GM18502 (cell line): ENCODE measurements at regions not wholly inside any gene's neighbourhood (a gene's known extent, or its start where the extent isn't known, plus 50 kb on each side); places are given as distances from the start of the nearest gene placed in this dataset.

Experiments used
- ATAC-seq: cut with Tn5 transposase; IDR thresholded peaks from one replicate; pipeline ENCODE4 v1.9.1; 2021; ENCODE audit warnings: mild to moderate bottlenecking; ENCODE audit not compliant: unreplicated experiment, poor library complexity

DNA sequence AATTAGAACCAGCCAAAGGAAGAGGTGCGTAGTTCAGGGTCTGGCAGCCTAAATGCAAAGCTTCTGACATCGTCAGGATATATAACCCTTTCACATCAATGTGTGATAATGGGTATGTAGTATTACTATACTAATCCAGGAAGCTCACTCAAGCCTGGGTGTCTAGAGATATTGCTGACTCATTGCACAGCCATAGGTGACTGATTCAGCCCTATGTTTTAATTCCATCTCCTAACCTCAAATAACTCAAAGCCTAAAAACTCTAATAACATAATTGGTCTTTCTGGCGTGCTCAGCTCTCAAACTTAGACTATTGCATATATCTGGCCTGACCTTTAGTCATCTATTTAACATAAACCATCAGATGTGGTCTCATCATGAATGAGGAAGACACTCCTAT is 658.4 kb downstream of the TBC1D32 start:
- no peak for ATAC-seq

DNA sequence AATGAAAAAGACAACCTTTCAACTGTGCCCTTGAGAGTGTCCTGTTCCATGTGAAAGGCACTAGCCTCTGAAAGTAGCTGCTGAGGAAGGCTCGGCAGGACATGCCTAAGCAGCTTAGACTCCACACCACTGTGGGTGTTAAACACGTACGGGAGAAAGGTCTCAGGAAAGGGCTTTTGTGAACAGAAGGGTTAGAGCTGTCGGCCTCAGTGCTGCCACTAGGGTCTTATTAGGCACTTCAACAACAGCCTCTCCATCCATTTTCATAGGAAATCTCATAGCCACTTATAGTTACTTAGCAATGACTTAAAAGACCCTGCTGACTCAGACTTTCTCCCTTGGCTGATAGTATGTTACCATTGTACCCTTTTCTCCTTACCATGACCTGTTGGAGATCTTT is 662.8 kb downstream of the TBC1D32 start:
- no peak for ATAC-seq

DNA sequence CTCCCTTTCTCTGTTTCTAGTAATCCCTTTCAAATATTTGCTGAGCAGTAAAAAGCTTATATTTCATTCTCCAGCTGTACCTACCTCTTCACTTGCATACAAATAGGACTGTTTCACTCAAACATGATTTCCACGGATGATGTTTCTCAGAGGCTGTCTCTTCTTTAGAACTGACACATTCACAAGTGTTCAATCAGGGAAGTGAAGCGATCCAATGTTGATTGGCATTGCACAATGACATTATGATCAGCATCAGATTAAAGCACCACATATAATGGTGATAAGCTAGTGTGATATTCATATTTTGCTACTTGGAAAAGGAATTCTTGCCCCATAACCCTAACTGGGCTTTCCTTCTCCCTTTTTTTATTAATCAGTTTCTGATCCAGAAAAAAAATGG is 681.8 kb downstream of the TBC1D32 start:
- no peak for ATAC-seq

DNA sequence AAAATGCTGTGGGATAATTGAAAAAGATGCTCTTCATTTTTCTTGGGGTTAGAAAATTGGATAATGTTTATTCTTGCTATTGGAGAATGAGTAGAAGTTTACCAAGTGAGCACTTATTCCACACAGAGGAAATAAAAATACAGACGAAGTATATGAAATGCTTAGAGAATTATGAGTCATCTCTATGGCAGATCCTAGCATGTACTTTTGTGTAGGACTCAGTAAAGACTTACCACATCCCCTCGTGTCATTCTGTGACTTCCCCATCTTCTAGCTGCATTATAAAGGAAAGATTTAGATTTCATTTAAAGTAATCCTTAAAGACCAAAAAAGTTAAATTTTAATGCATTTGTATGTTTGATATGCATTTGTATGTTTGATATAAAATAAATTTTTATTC is 685.6 kb downstream of the TBC1D32 start:
- ATAC-seq, result no peak

DNA sequence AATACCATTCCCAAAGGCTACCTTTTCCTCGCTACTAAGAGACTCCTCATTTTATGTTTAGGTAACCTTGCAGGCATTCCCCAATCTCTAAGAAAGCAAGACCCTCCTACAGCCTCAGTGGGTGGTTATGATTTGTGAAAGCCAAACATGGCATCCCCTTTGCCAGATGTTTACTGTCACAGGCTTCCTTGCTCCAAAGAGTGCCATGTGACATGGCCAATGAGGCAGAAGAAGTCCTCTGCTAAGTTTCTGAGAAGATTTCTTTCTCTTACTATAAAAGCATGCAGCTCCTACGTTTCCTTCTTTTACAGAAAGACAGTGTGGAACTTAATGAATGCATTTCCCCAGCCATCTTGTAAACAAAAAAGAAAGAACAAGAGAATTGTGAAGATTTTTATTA is 688.2 kb downstream of the TBC1D32 start:
- no peak for ATAC-seq

DNA sequence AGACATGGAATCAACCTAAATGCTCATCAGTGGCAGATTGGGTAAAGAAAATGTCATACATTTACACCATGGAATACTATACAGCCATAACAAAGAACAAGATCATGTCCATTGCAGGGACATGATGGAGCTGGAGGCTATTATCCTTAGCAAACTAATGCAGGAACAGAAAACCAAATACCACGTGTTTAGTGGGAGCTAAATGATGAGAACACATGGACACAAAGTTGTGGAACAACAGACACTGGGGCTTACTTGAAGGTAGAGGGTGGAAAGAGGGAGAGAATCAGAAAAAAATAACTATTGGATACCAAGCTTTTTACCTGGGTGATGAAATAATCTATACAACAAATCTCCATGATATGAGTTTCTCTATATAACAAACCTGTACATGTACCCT is 701.3 kb downstream of the TBC1D32 start:
- ATAC-seq, result no peak

DNA sequence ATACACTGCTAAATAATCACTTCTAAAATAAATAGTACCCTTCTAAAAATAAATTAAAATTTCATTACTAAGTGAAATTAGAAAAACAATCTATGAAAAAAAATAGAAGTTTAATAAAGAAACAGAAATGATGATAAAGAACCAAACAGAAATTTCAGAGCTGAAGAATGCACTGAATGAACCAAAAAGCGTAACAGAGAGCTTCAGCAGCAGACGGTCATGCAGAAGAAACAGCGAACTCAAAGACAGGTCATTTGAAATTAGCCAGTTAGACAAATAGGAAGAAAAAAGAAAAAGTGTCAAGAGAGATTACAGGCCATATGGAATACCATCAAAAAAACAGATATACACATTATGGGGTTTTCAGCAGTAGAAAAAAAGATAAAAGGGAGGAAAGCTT is 706.7 kb downstream of the TBC1D32 start:
- ATAC-seq, result no peak

DNA sequence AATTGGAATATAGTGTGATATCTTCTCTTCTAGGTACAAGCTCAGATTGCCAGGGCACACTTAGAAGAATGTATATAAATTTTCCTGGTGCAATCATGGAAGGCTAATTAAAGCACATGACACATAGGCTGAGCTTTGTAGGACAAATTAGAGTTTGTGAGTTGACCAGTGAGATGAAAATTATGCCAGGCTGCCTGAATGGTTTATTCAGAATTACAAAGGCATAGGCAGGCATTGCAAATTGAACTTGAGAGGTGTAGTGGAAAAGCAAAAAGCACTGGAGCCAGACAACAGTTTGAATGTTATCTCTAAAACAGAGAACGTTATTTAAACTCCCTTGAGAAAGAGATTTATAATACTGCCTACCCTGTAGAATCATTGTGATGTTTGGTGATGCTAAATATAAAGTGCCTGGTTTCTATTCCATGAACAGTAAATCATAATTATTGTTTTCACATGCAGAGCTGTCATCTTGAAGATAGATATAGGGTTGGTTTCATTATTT is 712.1 kb downstream of the TBC1D32 start:
- ATAC-seq, result no peak

DNA sequence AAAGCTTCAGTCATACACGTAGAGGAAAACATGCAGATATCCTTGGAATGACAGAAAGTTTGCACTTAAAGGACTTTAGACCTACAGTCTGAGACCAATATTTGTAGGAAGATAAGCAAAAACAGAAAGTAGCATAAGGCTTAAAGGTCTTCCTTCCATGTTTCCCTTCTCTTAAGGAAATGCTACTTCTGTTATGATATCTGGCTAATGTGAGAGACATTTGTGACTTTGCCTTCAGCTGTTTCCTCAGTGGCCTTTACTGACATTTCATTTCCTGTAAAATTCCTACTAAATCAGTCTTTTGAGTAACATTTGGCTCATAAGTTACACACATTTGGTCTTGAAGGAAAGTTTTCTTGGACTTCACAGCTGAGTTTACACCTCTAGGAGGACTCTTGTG is 713.4 kb downstream of the TBC1D32 start:
- no peak for ATAC-seq

DNA sequence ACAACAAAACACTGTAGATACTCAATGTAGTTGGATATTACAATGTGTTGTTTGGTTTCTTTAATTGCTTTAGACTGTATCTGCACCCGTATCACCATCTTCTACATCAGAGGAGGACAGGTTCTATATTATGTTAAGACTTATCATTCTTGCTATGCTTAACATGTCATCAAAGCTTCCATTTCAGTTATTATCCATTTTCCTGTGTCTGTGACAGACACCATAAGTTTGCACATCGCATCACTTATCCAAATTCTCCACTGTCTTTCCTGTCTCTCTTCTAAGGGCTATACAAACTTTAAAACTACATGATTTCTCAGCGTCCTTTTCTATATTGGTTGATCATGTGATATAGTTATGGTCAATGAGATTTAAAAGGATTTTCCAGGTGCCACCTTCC is 719.0 kb downstream of the TBC1D32 start:
- ATAC-seq, result no peak

DNA sequence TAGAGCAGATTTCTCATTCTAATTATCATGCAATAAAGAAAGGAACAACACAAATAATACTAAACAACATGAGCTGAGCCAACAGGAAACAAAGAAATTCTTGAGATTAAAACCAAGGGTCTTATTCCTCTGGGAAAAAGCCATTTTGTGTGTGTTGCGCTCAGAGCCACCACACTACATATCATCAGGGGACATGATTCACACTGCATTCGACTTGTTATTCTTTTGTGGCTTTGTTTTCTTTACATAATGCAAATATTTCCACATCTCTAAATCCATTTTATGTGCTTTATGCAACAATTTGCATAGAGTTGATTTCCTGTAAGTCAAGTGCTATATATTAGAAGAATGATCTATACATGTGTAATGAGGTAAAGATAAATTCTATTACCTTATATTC is 719.6 kb downstream of the TBC1D32 start:
- ATAC-seq, result no peak

DNA sequence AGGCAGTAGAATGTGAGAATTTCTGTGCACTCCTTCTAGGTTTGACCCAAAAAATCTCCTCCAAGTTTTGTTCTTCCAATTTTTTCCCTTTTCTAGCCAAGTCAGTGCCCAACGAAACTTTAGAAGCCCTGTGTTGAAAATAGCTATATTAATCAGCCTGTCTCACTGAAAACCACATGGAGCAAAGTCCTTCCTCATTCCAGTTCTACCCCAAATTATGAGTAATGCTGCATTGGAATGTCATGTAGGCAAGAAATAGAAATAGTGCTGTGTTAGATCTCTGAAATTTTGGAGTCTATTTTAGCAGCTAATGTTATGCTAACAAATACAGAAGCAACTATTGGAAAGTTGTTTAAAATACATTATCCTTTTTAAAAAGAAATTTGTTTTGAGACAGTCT is 725.5 kb downstream of the TBC1D32 start:
- ATAC-seq, result no peak

DNA sequence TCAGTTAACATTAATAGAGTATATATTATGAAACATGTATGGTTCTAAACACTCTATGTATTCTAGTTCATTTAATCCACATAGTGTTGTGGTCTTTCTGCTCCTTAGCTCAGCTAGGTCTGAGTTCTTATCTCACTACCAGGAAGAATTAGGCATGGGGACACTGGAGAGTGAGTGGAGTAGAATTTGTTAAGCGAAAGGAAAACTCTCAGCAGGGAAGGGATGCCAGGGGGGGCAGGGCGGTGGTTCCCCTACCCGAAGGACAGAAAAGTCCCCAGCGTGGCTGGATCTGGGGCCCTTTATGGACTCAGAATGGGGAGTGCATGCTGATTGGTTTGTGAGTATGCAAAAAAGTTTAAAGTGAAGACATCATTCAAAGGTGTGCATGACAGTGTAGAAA is 727.5 kb downstream of the TBC1D32 start:
- ATAC-seq, result no peak

DNA sequence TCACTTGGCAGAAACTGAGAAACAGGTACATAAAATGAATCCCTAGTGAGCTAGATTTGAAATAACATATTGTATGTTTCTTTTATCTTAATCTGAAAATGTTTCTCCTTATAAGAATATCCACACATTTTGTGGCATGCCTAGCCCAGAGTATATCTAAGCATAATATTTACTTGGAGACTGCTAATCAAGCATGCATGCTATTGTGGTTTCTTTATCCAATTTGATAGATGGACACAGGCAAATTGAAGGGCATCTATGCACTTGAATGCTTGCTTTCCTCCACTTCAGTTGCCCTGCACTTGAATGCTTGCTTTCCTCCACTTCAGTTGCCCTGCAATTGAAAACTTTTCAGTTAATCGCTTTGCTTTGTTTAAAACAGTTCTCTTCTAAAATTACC is 729.8 kb downstream of the TBC1D32 start:
- ATAC-seq, result no peak

DNA sequence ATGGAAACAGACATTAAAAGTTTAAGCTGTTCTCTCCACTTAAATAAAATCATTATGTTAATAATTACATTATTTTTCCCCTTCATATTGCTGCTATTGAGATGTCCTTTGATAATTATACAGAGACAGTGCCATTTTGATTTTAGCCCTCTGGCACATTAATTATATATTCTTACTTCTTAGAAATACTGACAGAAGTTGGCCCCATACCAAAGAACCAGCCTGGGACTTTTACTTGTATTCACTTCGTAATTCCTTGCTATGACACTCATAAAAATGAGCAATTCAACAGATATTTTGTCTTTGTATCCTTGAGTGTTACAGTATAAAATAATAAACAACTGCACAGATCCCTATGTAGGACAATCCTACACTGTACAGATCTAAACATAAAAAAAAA is 743.7 kb downstream of the TBC1D32 start:
- ATAC-seq, result no peak

DNA sequence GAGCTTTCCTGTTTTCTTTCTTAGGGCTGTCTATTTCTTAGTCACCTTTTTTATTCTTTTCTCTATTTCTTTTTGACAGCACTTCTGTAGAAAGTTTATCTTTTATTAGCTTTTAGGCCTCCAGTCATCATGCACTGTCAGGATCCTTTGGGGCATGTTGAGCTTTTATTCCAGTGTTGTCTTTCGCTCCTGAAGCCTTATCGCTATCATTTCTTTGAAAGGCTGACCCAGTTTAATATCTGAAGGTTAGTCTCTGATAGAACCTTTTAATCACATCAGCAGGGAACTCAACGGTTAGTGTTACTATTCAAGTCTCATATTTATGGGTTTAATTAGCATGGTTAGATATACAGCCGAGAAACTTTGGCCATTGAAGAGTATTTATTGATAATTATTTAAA is 745.9 kb downstream of the TBC1D32 start:
- no peak for ATAC-seq

DNA sequence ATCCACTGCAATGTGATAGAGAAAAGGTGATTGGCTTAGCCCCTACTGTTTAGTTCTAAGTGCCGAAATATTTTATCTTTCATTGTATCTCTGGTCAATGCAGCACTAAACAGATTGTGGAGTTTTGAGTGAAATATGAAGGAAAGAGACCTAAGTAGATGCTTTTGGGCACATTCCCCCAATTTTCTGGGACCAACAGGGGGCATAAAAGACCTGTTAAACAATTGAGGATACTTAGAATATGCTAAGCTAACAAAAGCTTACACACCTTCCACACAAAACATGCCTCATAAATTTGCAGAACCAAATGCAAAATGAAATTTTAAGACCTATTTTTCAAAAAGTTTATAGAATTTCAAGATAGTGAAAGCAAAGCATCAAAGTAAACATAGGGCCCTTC is 746.9 kb downstream of the TBC1D32 start:
- ATAC-seq, result no peak

DNA sequence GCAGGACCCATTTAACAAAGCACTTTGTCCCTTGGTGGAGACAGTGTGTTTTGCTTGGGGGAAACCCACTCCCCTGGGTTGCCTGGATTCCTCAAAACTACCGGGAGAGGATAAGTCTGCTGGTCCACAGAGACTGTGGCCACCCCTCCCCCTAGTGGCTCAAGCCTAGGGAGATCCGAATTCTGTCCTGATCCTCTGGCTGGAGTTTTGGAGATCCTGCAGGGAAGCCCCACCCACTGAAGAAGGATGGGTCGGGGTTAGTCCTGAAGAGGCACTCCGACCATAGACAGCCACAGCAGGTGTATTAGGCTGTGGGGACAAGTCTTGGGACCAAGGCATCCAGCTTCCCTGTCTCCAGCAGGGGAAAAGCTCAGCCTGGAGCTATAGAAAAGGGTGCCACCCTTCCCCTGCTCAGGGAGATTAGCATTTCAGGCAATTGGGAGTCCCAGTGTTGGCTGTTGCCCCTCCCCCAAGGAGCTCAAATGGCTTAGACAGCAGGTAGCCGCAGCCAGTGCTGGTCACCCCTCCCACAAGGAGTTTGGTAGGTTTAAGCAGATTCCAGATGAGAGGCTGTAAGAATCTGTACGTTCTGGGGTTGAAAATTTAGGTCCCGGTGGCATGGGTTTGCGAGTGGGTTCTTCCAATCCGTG is 750.0 kb downstream of the TBC1D32 start:
- ATAC-seq, result no peak

DNA sequence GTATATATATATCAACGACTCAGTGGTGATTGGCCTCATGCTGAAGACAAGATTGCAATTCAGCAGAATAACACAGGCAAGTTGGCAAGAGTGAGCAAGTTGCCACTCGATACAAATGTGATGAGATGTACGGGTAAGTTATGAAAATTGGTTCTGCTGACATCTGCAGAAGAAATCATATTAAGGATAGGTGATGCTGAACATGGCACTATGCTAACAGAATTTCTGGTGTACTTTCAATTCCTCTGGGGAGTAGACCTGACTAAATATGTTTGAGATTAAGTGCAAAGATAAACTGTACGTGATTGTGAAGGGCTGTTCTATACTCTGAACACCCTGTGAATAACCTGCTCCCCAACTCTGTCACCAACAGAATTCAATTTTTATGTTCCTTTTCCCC is 758.2 kb downstream of the TBC1D32 start:
- ATAC-seq, result no peak

DNA sequence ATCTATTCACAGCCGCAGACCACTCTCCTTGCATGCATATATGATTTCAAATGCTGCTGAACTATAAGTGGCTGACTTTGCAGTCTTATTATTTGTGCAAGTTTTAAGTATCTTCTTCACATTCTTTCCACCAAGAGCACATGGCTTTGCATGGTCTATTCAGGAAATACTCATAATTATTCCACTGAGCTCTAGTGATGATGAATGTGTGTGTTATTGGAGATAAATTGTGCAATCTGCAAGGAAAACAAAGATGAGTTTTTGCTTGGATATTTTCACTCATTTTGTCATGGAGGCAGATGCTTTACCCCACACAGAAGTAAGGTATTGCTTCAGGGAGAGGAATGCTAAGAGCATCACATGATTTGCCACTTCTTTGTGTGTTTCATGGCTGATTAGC is 764.6 kb downstream of the TBC1D32 start:
- ATAC-seq, result no peak

DNA sequence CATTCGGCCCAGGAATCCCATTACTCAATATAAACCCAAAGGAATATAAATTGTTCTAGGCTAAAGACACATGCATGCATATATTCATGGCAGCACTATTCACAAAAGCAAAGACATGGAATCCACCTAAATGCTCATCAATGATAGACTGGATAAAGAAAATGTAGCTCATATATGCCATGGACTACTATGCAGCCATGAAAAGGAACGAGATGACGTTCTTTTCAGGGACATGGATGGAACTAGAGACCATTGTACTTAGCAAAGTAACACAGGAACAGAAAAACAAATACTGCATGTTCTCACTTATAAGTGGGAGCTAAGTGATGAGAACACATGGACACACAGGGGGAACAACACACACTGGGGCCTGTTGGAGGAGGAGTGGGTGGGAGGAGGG is 769.5 kb downstream of the TBC1D32 start:
- no peak for ATAC-seq

DNA sequence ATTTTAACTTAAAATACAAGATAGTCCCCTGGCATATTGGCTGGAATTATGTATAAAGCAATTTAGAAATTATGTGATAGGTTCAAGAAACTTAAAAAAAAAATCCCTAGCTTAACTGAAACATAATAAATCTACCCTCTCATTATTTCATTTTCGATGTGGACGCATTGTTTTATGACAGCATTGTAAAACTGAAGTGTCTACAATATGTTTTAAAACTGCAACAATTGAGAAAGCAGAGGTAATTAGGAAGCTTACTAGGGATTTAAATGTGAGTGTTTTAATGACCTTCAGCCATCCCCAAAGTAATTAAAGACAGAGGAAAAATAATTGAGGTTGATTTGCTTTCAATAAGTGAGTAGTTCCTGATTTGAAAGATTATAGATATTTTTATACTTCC is 776.0 kb downstream of the TBC1D32 start:
- ATAC-seq, result no peak

DNA sequence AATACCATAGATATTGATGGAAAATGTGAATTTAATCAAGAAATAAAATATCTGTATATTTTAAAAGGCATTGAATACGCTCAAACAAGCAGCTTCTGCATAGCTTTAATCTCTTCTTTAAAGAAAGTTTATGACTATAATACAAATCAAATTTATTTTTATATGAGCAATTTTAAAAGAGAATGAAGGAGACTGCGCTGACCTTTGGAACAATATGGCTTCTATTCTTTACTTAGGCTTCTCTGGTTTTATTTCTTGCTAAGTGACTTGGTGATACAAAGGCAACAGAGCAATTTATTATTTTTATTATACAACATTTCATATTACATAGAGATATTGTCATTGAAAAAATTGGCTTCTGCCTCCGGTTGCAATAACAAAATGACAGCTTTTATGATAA is 776.7 kb downstream of the TBC1D32 start:
- no peak for ATAC-seq
